Thyroid gland (tissue), 4 donors: ENCODE measurements at regions not wholly inside any gene's neighbourhood (a gene's known extent, or its start where the extent isn't known, plus 50 kb on each side); places are given as distances from the start of the nearest gene placed in this dataset.

Experiments
- CTCF ChIP-seq, 6 experiments: fragments of 200-600 bp in 3 of 6; fragments of 450-650 bp in 3 of 6; sonication (generic) in 3 of 6; IDR thresholded peaks; one replicate each; pipeline ENCODE4 v1.5.1; 2016 to 2019; ENCODE audit warnings: antibody characterized with exemption in 6 of 6, mild to moderate bottlenecking in 2 of 6, inconsistent platforms in 1 of 6, moderate library complexity in 1 of 6
- POLR2A ChIP-seq, 2 donors: fragments of 450-650 bp; IDR thresholded peaks; one replicate each; pipeline ENCODE4 v1.6.1; 2017; ENCODE audit warnings: antibody characterized with exemption in 2 of 2, mild to moderate bottlenecking in 2 of 2, moderate library complexity in 1 of 2

- TF ChIP-seq CTCF (IDR thresholded peaks at IDR 0.05), result no peak
- no peak for TF ChIP-seq POLR2A (IDR thresholded peaks at IDR 0.05)
These were observed 371.5 kb upstream of the MTPN start for GRCh38 chr7:136348542-136349192.
